Karpas-422 (cell line): ENCODE measurements at regions not wholly inside any gene's neighbourhood (a gene's known extent, or its start where the extent isn't known, plus 50 kb on each side); places are given as distances from the start of the nearest gene placed in this dataset.

ENCODE experiments used
- DNase-seq: peaks from one replicate; pipeline ENCODE4 v3.0.0-alpha.2; 2015
- H2AFZ ChIP-seq: fragments of 200-600 bp; sonication (generic); 2 replicates; pipeline ENCODE4 v1.6.1; 2014; ENCODE audit warnings: antibody characterized with exemption, low read length, mixed read lengths
- H3K27ac ChIP-seq: fragments of 200-600 bp; sonication (generic); 2 replicates; pipeline ENCODE4 v1.5.1; 2014; ENCODE audit warnings: mild to moderate bottlenecking, low read length, moderate library complexity
- H3K27me3 ChIP-seq: fragments of 200-600 bp; sonication (generic); 2 replicates; pipeline ENCODE4 v1.6.1; 2014; ENCODE audit warnings: low read length, mixed read lengths
- H3K36me3 ChIP-seq: fragments of 200-600 bp; sonication (generic); 2 replicates; pipeline ENCODE4 v1.6.1; 2014; ENCODE audit warnings: low read length, mixed read lengths; ENCODE audit not compliant: insufficient read depth
- H3K4me1 ChIP-seq: fragments of 200-600 bp; sonication (generic); 2 replicates; pipeline ENCODE4 v1.6.1; 2014; ENCODE audit warnings: mild to moderate bottlenecking, low read length, mixed read lengths
- H3K4me2 ChIP-seq: fragments of 200-600 bp; sonication (generic); 2 replicates; pipeline ENCODE4 v1.6.1; 2014; ENCODE audit warnings: low read length, low read depth, mild to moderate bottlenecking; ENCODE audit not compliant: poor library complexity, severe bottlenecking
- H3K4me3 ChIP-seq: fragments of 200-600 bp; sonication (generic); 2 replicates; pipeline ENCODE4 v1.5.1; 2014; ENCODE audit warnings: mild to moderate bottlenecking, antibody characterized with exemption, low read length, mixed read lengths
- H3K79me2 ChIP-seq: fragments of 200-600 bp; sonication (generic); 2 replicates; pipeline ENCODE4 v1.6.1; 2014; ENCODE audit warnings: mild to moderate bottlenecking, low read length, mixed read lengths
- H3K9ac ChIP-seq: fragments of 200-600 bp; sonication (generic); 2 replicates; pipeline ENCODE4 v1.6.0; 2014; ENCODE audit warnings: low read length
- H3K9me2 ChIP-seq: fragments of 200-600 bp; sonication (generic), shearing (Covaris generic); replicated peaks from 2 replicates; pipeline ENCODE4 v1.6.0; 2014; ENCODE audit warnings: mild to moderate bottlenecking, low read length, moderate library complexity; ENCODE audit not compliant: insufficient read depth
- H3K9me3 ChIP-seq: fragments of 300-700, 200-600 bp; sonication (generic); 2 replicates; pipeline ENCODE4 v1.6.1; 2014; ENCODE audit warnings: low read length, mixed read lengths
- H4K20me1 ChIP-seq: fragments of 200-600 bp; sonication (generic); 2 replicates; pipeline ENCODE4 v1.6.1; 2014; ENCODE audit warnings: mild to moderate bottlenecking, antibody characterized with exemption, low read length, low read depth; ENCODE audit not compliant: insufficient read depth

DNA sequence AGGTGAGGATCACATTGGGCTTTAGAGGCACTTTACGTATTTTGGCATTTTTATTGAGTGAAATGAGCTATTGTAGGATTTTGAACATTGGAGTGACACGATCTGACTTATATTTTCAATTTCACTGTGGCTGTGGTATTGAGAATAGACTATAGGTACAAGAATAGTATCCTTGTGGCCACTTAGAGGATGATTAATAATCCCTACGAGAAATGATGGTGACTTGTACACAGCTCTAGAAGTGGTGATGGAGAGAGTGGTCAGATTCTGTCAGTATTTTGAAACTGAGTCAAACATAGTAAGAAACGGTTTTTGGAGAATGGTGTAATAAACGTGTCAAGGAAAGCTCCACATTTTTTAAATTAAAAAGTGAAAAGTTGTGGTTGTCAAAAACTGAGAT lies 494.7 kb downstream of the EPHA5 start:
- no peaks in the 10 kb centered on the region for H3K36me3 ChIP-seq
- H3K4me2 ChIP-seq = no peak overlapping the region
- H4K20me1 ChIP-seq = no peaks in the 10 kb centered on the region
- H3K9ac ChIP-seq = no peak overlapping the region
- no peaks in the 10 kb centered on the region for H3K9me2 ChIP-seq
- DNase-seq = no peak
- no peak overlapping the region for H3K27ac ChIP-seq
- H2AFZ ChIP-seq = no peak overlapping the region
- no peaks in the 10 kb centered on the region for H3K27me3 ChIP-seq
- no peak overlapping the region for H3K4me3 ChIP-seq
- no peaks in the 10 kb centered on the region for H3K4me1 ChIP-seq
- H3K9me3 ChIP-seq = peaks cover 18% of the 10 kb centered on the region
- H3K79me2 ChIP-seq = no peaks in the 10 kb centered on the region

DNA sequence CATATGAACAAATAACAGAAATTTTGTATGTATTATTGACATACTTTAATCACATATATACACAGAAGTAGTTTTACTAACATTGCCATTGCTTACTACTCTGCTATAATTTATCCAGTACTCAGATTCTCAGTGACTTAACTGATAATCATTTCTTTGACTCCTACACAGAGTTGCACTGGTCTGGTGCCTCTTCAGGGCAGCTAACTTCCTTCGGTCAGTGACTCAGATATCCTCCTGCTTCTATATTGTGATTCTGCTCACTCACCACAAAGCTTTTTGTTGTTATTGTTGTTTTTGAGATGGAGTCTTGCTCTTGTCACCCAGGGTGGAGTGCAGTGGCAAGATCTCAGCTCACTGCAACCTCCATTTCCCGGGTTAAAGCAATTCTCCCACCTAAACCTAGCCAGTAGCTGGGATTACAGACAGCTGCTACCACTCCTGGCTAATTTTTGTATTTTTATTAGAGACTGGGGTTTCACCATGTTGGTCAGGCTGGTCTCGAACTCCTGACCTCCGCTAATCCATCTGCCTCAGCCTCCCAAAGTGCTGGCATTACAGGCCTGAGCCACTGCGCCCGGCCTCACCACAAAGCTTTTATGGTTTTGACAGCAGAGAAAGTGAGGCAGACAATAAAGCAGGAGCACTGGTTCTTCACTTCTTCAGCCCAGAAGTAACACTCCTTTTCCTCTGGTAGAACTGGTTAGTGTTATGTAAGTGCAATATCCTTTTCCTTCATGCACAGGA lies 499.3 kb downstream of the EPHA5 start:
- no peaks in the 10 kb centered on the region for H4K20me1 ChIP-seq
- no peak overlapping the region for H2AFZ ChIP-seq
- no peak overlapping the region for H3K27ac ChIP-seq
- H3K9me2 ChIP-seq = no peaks in the 10 kb centered on the region
- peaks cover 41% of the 10 kb centered on the region for H3K9me3 ChIP-seq
- no peak overlapping the region for H3K4me2 ChIP-seq
- H3K4me1 ChIP-seq = no peaks in the 10 kb centered on the region
- no peak overlapping the region for H3K4me3 ChIP-seq
- H3K27me3 ChIP-seq = no peaks in the 10 kb centered on the region
- no peak for DNase-seq
- no peaks in the 10 kb centered on the region for H3K79me2 ChIP-seq
- H3K9ac ChIP-seq = no peak overlapping the region
- H3K36me3 ChIP-seq = no peaks in the 10 kb centered on the region

DNA sequence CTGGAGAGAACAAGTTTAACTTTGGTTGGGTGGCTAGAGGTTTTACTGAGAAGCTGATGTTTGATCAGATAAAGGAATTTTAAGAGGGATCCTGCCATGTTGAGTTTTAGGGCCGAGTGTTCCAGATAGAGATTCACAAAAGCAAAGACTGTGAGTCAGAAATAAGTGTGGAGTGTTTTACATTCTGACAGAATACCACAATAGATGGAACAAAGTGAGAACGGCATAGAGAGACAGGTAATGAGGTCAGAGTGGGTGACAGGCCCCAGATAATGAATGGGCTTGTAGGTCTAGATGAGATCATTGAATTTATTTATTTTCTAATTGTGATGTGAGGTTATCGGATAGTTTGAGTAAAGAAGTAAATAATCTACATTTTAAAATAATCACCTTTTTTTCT lies 502.6 kb downstream of the EPHA5 start:
- no peak overlapping the region for H3K4me3 ChIP-seq
- no peaks in the 10 kb centered on the region for H3K4me1 ChIP-seq
- H3K27me3 ChIP-seq = no peaks in the 10 kb centered on the region
- H4K20me1 ChIP-seq = no peaks in the 10 kb centered on the region
- H3K27ac ChIP-seq = no peak overlapping the region
- no peaks in the 10 kb centered on the region for H3K9me2 ChIP-seq
- H3K36me3 ChIP-seq = no peaks in the 10 kb centered on the region
- no peak overlapping the region for H2AFZ ChIP-seq
- no peak for DNase-seq
- no peaks in the 10 kb centered on the region for H3K79me2 ChIP-seq
- H3K9ac ChIP-seq = no peak overlapping the region
- H3K4me2 ChIP-seq = no peak overlapping the region
- peaks cover 32% of the 10 kb centered on the region for H3K9me3 ChIP-seq

DNA sequence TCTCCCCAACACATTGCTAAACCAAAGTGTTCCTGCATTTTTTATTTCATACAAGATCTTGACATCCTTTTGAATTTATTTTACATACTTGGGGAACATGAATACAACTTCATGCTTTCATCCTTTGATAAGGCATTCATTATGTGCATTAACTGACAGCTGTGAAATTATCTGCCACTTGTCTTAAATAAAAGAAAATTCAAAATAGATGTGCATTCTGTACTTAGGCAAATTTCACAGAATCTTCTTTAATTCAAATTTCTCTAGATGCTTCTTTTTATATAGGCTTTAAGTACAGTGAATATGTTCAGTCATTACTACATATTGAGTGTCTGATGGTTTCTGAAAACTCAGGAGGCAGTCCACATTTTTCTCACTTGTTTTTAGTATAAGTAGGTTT lies 518.1 kb downstream of the EPHA5 start:
- Histone ChIP-seq H3K9me3 (peaks cover 39% of the 10 kb centered on the region), H3K9ac (no peak overlapping the region), H3K79me2 (no peaks in the 10 kb centered on the region), H3K9me2 (no peaks in the 10 kb centered on the region), H2AFZ (no peak overlapping the region), H3K4me1 (no peaks in the 10 kb centered on the region), H3K27ac (no peak overlapping the region), H3K27me3 (no peaks in the 10 kb centered on the region), H4K20me1 (no peaks in the 10 kb centered on the region), H3K4me2 (no peak overlapping the region), H3K4me3 (no peak overlapping the region), H3K36me3 (no peaks in the 10 kb centered on the region)
- DNase-seq = no peak

DNA sequence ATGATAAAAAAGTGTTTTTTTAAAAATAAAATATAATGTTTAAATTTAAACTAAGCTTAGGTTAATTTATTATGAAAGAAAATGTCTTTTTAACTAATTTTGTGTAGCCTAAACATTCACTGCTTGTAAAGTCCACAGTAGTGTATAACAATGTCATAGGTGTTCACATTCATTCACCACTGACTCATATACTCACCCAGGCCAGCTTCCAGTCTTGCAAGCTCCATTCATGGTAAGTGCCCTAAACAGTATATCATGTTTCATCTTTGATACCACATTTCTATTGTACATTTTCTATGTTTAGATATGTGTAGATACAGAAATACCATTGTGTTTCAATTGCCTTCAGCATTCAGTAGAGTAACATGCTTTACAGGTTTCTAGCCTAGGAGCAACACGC lies 530.3 kb downstream of the EPHA5 start:
- H3K4me3 ChIP-seq = no peak overlapping the region
- H3K79me2 ChIP-seq = no peaks in the 10 kb centered on the region
- H4K20me1 ChIP-seq = no peaks in the 10 kb centered on the region
- no peaks in the 10 kb centered on the region for H3K4me1 ChIP-seq
- H3K9me3 ChIP-seq = peaks cover 19% of the 10 kb centered on the region
- no peak overlapping the region for H2AFZ ChIP-seq
- no peaks in the 10 kb centered on the region for H3K36me3 ChIP-seq
- H3K9ac ChIP-seq = no peak overlapping the region
- no peaks in the 10 kb centered on the region for H3K9me2 ChIP-seq
- no peaks in the 10 kb centered on the region for H3K27me3 ChIP-seq
- DNase-seq = no peak
- H3K27ac ChIP-seq = no peak overlapping the region
- no peak overlapping the region for H3K4me2 ChIP-seq

DNA sequence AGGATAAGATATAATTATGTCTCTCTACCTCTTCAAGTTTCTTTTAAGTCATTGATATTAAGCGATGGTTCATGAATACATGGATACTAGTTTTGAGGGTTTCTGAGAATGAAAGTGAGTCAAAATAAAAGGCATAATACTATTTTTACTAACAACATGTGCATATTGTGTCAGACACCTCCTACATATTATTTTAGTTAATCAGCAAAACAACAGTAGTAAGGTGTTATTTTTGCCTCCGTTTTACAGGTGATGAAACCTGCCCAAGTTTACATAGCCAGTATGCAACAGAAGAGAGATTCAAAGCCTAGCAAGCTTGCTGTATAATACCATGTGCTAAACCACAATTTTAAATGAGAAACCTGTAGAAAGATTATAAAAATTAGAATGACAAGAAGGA lies 544.1 kb downstream of the EPHA5 start:
- Histone ChIP-seq H3K27ac (no peak overlapping the region), H3K4me3 (no peak overlapping the region), H3K9me2 (no peaks in the 10 kb centered on the region), H3K36me3 (no peaks in the 10 kb centered on the region), H3K27me3 (no peaks in the 10 kb centered on the region), H4K20me1 (no peaks in the 10 kb centered on the region), H3K4me2 (no peak overlapping the region), H2AFZ (no peak overlapping the region), H3K9me3 (peaks cover 21% of the 10 kb centered on the region), H3K9ac (no peak overlapping the region), H3K79me2 (no peaks in the 10 kb centered on the region), H3K4me1 (no peaks in the 10 kb centered on the region)
- no peak for DNase-seq

DNA sequence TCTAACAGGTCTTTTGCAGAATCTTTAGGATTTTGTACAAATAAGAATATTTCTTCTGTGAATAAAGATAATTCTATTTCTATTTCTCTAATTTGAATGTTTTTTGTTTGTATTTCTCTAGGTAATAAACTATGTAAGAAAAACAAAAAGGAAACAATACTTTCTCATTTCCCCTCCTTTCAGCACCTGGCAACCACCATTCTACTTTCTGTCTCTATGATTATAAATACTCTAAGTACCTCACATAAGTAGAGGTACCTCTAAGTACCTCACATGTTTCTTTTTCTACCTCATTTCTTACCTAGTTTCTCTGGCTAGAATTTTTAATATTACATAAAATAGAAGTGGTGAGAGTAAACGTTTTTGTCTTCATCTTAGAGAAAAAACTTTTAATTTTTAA lies 550.0 kb downstream of the EPHA5 start:
- no peak overlapping the region for H2AFZ ChIP-seq
- H3K4me3 ChIP-seq = no peak overlapping the region
- peaks cover 34% of the 10 kb centered on the region for H3K9me3 ChIP-seq
- no peak for DNase-seq
- H3K4me2 ChIP-seq = no peak overlapping the region
- H4K20me1 ChIP-seq = no peaks in the 10 kb centered on the region
- H3K27me3 ChIP-seq = no peaks in the 10 kb centered on the region
- H3K9ac ChIP-seq = no peak overlapping the region
- H3K9me2 ChIP-seq = no peaks in the 10 kb centered on the region
- H3K36me3 ChIP-seq = no peaks in the 10 kb centered on the region
- no peaks in the 10 kb centered on the region for H3K79me2 ChIP-seq
- H3K27ac ChIP-seq = no peak overlapping the region
- H3K4me1 ChIP-seq = no peaks in the 10 kb centered on the region

DNA sequence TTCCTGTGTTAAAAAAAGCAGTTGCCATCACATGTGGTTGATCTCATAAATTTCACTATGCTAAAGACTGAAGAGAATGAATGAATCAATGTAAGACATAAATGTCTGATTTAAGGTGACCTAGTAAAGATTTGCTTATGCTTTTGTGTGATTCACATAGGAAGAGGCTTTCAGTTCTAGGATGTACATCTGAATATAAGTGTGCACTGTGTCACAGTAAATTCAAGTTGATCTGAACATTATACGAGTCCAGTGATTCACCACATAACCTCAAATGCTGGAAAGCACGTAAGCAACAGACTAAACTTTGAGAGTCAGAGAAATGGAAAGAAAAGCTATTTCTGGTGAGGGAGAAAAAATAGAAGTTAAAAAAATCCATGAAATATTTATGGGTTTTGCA lies 567.9 kb downstream of the EPHA5 start:
- H4K20me1 ChIP-seq = no peaks in the 10 kb centered on the region
- no peak overlapping the region for H3K9ac ChIP-seq
- no peak overlapping the region for H3K27ac ChIP-seq
- no peak overlapping the region for H3K4me2 ChIP-seq
- H3K4me1 ChIP-seq = no peaks in the 10 kb centered on the region
- no peaks in the 10 kb centered on the region for H3K79me2 ChIP-seq
- H3K36me3 ChIP-seq = no peaks in the 10 kb centered on the region
- no peaks in the 10 kb centered on the region for H3K9me2 ChIP-seq
- H3K9me3 ChIP-seq = peaks cover 18% of the 10 kb centered on the region
- H3K27me3 ChIP-seq = no peaks in the 10 kb centered on the region
- H2AFZ ChIP-seq = no peak overlapping the region
- no peak overlapping the region for H3K4me3 ChIP-seq
- DNase-seq = no peak
